HG02642 (cell line): ENCODE measurements at regions not wholly inside any gene's neighbourhood (a gene's known extent, or its start where the extent isn't known, plus 50 kb on each side); places are given as distances from the start of the nearest gene placed in this dataset.
"Not testable (repeated sequence)": the region's sequence is repeated elsewhere in the genome, so short reads cannot be mapped to it uniquely, and the experiment has no call there.

Source experiments
- ATAC-seq: cut with Tn5 transposase; IDR thresholded peaks from one replicate; pipeline ENCODE4 v1.9.1; 2021; ENCODE audit warnings: mild to moderate bottlenecking; ENCODE audit not compliant: unreplicated experiment, poor library complexity

GRCh38 chr12:115312901-115313300 is 628.9 kb upstream of the TBX3 start:
- ATAC-seq, result no peak

- ATAC-seq, result no peak
Observed at GRCh38 chr12:115311875-115312274, 627.9 kb upstream of the TBX3 start.

- no peak for ATAC-seq
Observed at GRCh38 chr12:115308918-115309317, 624.9 kb upstream of the TBX3 start.

GRCh38 chr12:115306380-115306779 is 622.4 kb upstream of the TBX3 start:
- ATAC-seq, result no peak

- no peak for ATAC-seq
Observed at GRCh38 chr12:115305867-115306266, 621.9 kb upstream of the TBX3 start.

- ATAC-seq, result no peak
Observed at GRCh38 chr12:115305275-115305674, 621.3 kb upstream of the TBX3 start.

- no peak for ATAC-seq
Observed at GRCh38 chr12:115303723-115304309, 619.8 kb upstream of the TBX3 start.

GRCh38 chr12:115297445-115297844 is 613.5 kb upstream of the TBX3 start:
- ATAC-seq, result no peak

- no peak for ATAC-seq
Observed at GRCh38 chr12:115296613-115297198, 612.7 kb upstream of the TBX3 start.

GRCh38 chr12:115295886-115296285 is 611.9 kb upstream of the TBX3 start:
- no peak for ATAC-seq

- no peak for ATAC-seq
Observed at GRCh38 chr12:115294453-115295133, 610.6 kb upstream of the TBX3 start.

- not testable (repeated sequence) for ATAC-seq
Observed at GRCh38 chr12:115285429-115285828, 601.5 kb upstream of the TBX3 start.

GRCh38 chr12:115273456-115273855 is 589.5 kb upstream of the TBX3 start:
- no peak for ATAC-seq

- ATAC-seq, result no peak
Observed at GRCh38 chr12:115268451-115268850, 584.5 kb upstream of the TBX3 start.

GRCh38 chr12:115267891-115268290 is 583.9 kb upstream of the TBX3 start:
- no peak for ATAC-seq

- no peak for ATAC-seq
Observed at GRCh38 chr12:115267464-115267863, 583.5 kb upstream of the TBX3 start.

- ATAC-seq, result no peak
Observed at GRCh38 chr12:115264605-115265004, 580.6 kb upstream of the TBX3 start.

GRCh38 chr12:115261691-115262398 is 577.9 kb upstream of the TBX3 start:
- ATAC-seq, result no peak

GRCh38 chr12:115260762-115261675 is 577.0 kb upstream of the TBX3 start:
- no peak for ATAC-seq
